ENCODE measurements at regions not wholly inside any gene's neighbourhood (a gene's known extent, or its start where the extent isn't known, plus 50 kb on each side); places are given as distances from the start of the nearest gene placed in this dataset.

DNA sequence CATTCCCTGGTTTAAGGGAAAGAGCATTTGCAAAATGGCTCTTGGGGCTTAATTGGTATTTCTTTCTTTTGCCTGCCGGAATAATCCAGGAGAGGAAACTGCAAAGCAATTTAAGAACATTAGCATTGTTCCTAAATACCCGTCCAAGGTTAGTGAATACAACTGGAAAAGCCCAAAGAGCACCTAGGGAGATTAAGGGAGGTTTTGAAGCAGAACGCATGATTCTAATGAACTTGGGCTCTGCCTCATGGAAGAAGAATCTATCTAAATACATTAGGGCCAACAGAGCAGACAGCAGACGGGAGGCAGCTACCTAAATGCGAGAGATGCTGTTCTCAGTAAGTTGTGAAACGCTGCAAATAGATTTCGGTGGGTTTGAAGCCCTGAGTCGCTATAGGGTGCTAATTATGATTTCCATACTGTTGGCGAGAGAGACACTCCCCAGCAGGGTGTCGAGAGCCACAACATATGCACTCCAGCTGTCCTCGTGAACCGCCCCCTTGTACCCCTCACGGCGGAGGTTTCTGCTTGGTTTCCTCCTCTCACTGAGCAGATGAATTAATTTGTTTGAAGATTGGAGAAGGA is 326.7 kb upstream of the CAMK1G start:
- no peak overlapping the region for H3K27ac ChIP-seq (ENCODE audit: low read length)
- H3K27me3 ChIP-seq (ENCODE audit: control insufficient read depth, insufficient read depth, low read length), result no peaks in the 10 kb centered on the region
- 78% methylated on average over 9 of the region's 14 CpGs for WGBS (ENCODE audit: insufficient coverage)
- H3K4me1 ChIP-seq (ENCODE audit: control insufficient read depth, insufficient read depth, low read length), result no peaks in the 10 kb centered on the region
- no peak overlapping the region for H3K4me3 ChIP-seq (ENCODE audit: low read length)
- no peaks in the 10 kb centered on the region for H3K36me3 ChIP-seq (ENCODE audit: control insufficient read depth, insufficient read depth, low read length)
- DNase-seq, result no peak
- peaks cover 2% of the 10 kb centered on the region for H3K9me3 ChIP-seq (replicated peaks; ENCODE audit: control insufficient read depth, low read depth, low read length)

DNA sequence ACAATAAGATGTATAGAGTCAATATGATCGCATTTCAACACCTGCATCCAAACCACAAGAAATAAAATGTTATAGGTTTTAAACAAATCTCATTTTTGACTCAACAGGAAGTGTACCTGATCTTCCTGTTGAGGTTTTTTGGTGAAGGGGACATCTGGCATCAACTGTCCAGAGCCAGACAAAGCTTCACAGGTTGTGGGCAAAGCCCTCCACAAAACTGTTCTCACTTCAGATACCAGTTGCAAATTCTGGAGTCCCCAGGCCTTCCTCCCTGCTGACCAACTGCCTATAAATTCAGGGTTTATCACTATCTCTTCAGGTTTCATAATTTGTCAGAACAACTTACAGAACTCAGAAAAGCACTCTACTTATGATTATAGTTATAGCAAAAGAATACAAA is 326.1 kb upstream of the CAMK1G start:
- DNase-seq, result no peak

DNA sequence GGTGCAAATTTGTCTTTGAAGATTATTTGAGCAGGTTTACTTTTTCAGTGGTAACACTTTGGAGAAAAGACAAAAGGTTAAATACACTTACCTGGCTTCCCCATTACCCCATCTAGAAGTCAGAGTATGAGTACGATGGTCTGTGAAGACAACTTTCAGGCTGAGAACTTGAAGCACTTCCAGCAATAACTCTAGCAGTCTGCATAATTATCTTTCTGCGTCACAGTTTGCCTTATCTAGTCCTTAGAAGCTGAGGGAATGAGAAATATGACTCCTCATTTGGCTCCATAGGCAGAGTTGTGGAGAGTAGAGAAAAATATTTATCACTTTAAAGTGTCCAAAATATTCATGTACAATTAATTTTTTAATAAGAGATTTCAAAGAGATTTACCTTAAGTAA is 323.4 kb upstream of the CAMK1G start:
- Histone ChIP-seq H3K4me3 (ENCODE audit: low read length) (no peak overlapping the region), H3K27ac (ENCODE audit: low read length) (no peak overlapping the region), H3K4me1 (ENCODE audit: control insufficient read depth, insufficient read depth, low read length) (no peaks in the 10 kb centered on the region), H3K36me3 (ENCODE audit: control insufficient read depth, insufficient read depth, low read length) (no peaks in the 10 kb centered on the region), H3K9me3 (replicated peaks; ENCODE audit: control insufficient read depth, low read depth, low read length) (peaks cover 2% of the 10 kb centered on the region), H3K27me3 (ENCODE audit: control insufficient read depth, insufficient read depth, low read length) (no peaks in the 10 kb centered on the region)
- no peak for DNase-seq
- WGBS (ENCODE audit: insufficient coverage), result no CpG with 5 or more reads among the region's 2 CpGs

More for the DNA sequence above, 326.1 kb upstream of the CAMK1G start:
- no peaks in the 10 kb centered on the region for H3K36me3 ChIP-seq (ENCODE audit: control insufficient read depth, insufficient read depth, low read length)
- no peak overlapping the region for H3K27ac ChIP-seq (ENCODE audit: low read length)
- peaks cover 2% of the 10 kb centered on the region for H3K9me3 ChIP-seq (replicated peaks; ENCODE audit: control insufficient read depth, low read depth, low read length)
- WGBS (ENCODE audit: insufficient coverage), result no CpG with 5 or more reads among the region's 1 CpG
- no peaks in the 10 kb centered on the region for H3K27me3 ChIP-seq (ENCODE audit: control insufficient read depth, insufficient read depth, low read length)
- H3K4me3 ChIP-seq (ENCODE audit: low read length), result no peak overlapping the region
- H3K4me1 ChIP-seq (ENCODE audit: control insufficient read depth, insufficient read depth, low read length), result no peaks in the 10 kb centered on the region

DNA sequence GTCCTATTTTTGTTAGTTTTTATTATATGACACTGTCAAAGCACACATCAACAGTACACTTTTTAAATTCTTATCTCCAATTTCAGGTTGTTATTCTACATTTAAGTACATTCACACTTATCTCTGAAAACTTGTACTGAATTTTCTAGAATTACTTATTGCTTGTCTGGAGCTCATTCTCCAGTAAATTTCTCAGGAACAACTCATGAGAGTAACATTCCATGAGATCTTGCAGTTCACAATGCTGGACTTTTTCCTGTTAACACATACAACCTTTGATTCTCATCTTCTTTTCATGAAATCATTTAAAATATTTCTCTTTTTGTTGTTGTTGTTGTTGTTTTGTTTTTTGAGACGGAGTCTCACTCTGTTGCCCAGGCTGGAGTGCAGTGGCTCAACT is 320.9 kb upstream of the CAMK1G start:
- Histone ChIP-seq H3K4me3 (ENCODE audit: low read length) (no peak overlapping the region), H3K4me1 (ENCODE audit: control insufficient read depth, insufficient read depth, low read length) (no peaks in the 10 kb centered on the region), H3K27ac (ENCODE audit: low read length) (no peak overlapping the region), H3K27me3 (ENCODE audit: control insufficient read depth, insufficient read depth, low read length) (peaks cover 1% of the 10 kb centered on the region), H3K9me3 (replicated peaks; ENCODE audit: control insufficient read depth, low read depth, low read length) (peaks cover 2% of the 10 kb centered on the region), H3K36me3 (ENCODE audit: control insufficient read depth, insufficient read depth, low read length) (no peaks in the 10 kb centered on the region)
- no peak for DNase-seq
- no CpG with 5 or more reads among the region's 1 CpG for WGBS (ENCODE audit: insufficient coverage)

DNA sequence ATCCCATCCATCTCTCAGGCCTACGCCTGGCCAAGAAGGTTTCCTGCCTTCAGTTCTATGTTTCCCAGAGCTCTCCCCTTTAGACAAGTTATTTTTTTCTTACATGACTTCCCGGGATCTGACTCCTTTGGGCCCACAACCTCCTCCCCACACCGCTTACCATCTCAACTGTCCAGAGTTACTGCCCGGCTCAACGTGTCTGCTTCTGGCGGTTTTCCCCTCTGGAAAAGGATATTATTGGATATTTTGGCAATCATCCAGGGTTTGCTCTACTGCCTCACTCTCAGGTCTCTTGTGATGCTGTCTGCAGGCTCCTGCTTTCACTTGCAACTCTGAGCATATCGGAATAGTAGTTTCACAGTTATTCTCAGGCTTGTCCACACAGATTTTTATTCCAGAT is 318.2 kb upstream of the CAMK1G start:
- Histone ChIP-seq H3K4me3 (ENCODE audit: low read length) (no peak overlapping the region), H3K36me3 (ENCODE audit: control insufficient read depth, insufficient read depth, low read length) (no peaks in the 10 kb centered on the region), H3K4me1 (ENCODE audit: control insufficient read depth, insufficient read depth, low read length) (no peaks in the 10 kb centered on the region), H3K27ac (ENCODE audit: low read length) (no peak overlapping the region), H3K9me3 (replicated peaks; ENCODE audit: control insufficient read depth, low read depth, low read length) (no peaks in the 10 kb centered on the region), H3K27me3 (ENCODE audit: control insufficient read depth, insufficient read depth, low read length) (peaks cover 3% of the 10 kb centered on the region)
- peak; percentile 33 for DNase-seq
- 20% methylated on average over 1 of the region's 7 CpGs for WGBS (ENCODE audit: insufficient coverage)

DNA sequence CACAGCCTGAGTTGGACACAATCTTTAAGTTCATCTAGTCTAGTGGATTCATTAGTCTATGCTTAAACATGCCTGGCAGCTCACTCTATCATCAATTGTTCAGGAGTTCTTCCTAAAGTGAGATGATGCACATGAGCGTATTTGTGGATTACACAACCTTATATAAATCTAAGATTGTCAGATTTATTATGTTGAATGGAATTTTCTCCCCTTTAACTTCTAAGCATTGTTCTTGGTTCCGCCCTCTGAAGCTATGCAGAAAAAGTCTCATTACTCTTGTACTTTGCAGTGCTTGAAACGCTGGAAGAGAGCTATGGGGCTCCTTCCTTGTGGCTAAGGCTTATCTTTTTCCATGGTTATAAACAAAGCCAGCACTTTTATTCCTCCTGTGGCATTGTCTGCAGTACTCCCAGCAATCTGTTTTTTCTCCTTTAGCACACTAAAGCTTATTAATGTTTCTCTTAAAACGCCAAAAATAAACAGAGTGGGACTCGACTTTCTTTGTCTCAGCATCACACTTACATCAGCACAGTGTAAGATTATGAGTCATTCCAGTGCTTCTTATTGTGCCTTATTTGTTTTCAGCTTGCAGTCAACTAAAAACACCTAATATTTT is 316.8 kb upstream of the CAMK1G start:
- no peak overlapping the region for H3K27ac ChIP-seq (ENCODE audit: low read length)
- no peak overlapping the region for H3K4me3 ChIP-seq (ENCODE audit: low read length)
- H3K4me1 ChIP-seq (ENCODE audit: control insufficient read depth, insufficient read depth, low read length), result no peaks in the 10 kb centered on the region
- H3K36me3 ChIP-seq (ENCODE audit: control insufficient read depth, insufficient read depth, low read length), result no peaks in the 10 kb centered on the region
- H3K27me3 ChIP-seq (ENCODE audit: control insufficient read depth, insufficient read depth, low read length), result peaks cover 3% of the 10 kb centered on the region
- H3K9me3 ChIP-seq (replicated peaks; ENCODE audit: control insufficient read depth, low read depth, low read length), result no peaks in the 10 kb centered on the region
- no peak for DNase-seq
- 50% methylated on average over 1 of the region's 5 CpGs for WGBS (ENCODE audit: insufficient coverage)

DNA sequence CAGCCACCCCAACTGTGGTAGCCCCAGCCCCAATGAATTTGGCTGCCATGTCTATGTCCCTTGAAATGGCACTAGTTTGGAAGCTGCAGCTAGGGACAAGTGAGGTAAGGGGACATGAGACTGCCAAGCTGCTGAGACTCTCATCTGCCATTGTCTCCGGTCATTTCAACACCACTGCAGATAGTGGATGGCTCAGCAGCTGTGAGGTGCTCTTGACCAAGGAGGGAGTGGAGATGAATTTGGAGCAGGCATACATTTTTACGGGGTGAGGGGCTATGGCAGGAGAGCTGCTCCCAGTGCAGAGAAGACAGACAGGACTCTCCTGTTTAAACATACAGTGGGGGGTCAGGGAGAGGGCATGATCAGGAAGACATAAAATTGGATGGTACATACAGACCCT is 315.5 kb upstream of the CAMK1G start:
- no peak overlapping the region for H3K4me3 ChIP-seq (ENCODE audit: low read length)
- H3K36me3 ChIP-seq (ENCODE audit: control insufficient read depth, insufficient read depth, low read length), result no peaks in the 10 kb centered on the region
- peaks cover 3% of the 10 kb centered on the region for H3K27me3 ChIP-seq (ENCODE audit: control insufficient read depth, insufficient read depth, low read length)
- H3K9me3 ChIP-seq (replicated peaks; ENCODE audit: control insufficient read depth, low read depth, low read length), result no peaks in the 10 kb centered on the region
- 83% methylated on average over 1 of the region's 2 CpGs for WGBS (ENCODE audit: insufficient coverage)
- no peak overlapping the region for H3K27ac ChIP-seq (ENCODE audit: low read length)
- no peak for DNase-seq
- H3K4me1 ChIP-seq (ENCODE audit: control insufficient read depth, insufficient read depth, low read length), result no peaks in the 10 kb centered on the region

DNA sequence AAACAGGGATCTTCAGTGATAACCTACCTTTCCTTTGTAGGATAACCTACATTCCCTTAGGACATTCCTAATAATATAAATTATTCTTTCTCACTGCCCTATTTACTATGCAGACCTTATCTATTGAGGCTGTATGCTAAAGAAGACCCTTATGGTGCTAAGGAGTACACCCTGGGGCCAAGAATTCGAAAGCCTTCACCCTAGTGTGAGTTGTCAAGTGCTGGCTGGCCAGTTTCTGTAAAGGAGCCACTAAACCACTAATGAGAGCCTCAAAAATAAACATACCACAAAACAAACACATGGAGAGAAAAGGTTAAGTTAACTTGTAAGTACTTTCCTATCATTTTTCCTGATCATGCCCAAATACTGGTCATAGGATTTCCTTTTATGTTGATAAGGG is 315.0 kb upstream of the CAMK1G start:
- WGBS (ENCODE audit: insufficient coverage), result no CpG with 5 or more reads among the region's 1 CpG
- no peak for DNase-seq

DNA sequence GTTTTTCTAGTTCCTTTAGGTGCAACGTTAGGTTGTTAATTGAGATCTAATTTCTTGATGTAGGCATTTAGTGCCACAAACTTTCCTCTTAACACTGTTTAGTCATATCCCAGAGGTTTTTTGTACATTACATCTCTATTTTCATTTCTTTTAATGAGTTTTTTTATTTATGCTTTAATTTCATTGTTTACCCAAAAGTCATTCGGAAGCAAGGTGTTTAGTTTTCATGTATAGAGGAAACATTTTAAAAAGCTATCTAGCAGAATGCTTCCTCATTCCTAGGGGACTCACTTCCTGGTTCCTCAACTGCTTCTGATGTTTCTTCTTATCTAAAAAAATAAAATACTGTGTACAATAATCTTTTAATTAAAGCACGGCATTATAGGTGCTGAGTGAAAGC is 307.2 kb upstream of the CAMK1G start:
- WGBS (ENCODE audit: insufficient coverage), result no CpG with 5 or more reads among the region's 3 CpGs
- Histone ChIP-seq H3K27ac (ENCODE audit: low read length) (no peak overlapping the region), H3K27me3 (ENCODE audit: control insufficient read depth, insufficient read depth, low read length) (no peaks in the 10 kb centered on the region), H3K36me3 (ENCODE audit: control insufficient read depth, insufficient read depth, low read length) (no peaks in the 10 kb centered on the region), H3K9me3 (replicated peaks; ENCODE audit: control insufficient read depth, low read depth, low read length) (no peaks in the 10 kb centered on the region), H3K4me1 (ENCODE audit: control insufficient read depth, insufficient read depth, low read length) (no peaks in the 10 kb centered on the region), H3K4me3 (ENCODE audit: low read length) (no peak overlapping the region)
- no peak for DNase-seq

More for the DNA sequence above, 315.0 kb upstream of the CAMK1G start:
- Histone ChIP-seq H3K4me3 (ENCODE audit: low read length) (no peak overlapping the region), H3K36me3 (ENCODE audit: control insufficient read depth, insufficient read depth, low read length) (no peaks in the 10 kb centered on the region), H3K9me3 (replicated peaks; ENCODE audit: control insufficient read depth, low read depth, low read length) (no peaks in the 10 kb centered on the region), H3K4me1 (ENCODE audit: control insufficient read depth, insufficient read depth, low read length) (no peaks in the 10 kb centered on the region), H3K27me3 (ENCODE audit: control insufficient read depth, insufficient read depth, low read length) (peaks cover 3% of the 10 kb centered on the region), H3K27ac (ENCODE audit: low read length) (no peak overlapping the region)

DNA sequence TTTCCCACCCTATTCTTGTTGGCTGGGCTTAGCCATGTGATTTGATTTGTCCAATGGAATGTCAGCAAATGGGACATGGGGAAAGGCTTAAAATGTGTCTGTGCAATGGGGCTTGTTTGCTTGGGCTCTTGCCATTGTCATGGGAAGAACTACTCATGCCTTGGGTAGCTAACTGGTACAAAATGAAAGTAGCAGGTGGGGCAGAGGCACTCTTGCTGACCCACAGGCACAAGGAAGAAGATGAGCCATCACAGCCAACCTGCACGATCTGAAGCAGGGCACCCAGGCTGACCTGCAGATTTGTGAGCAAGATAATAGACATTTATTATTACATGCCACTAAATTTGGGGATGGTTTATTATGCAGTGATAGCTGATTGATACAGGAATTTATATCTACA is 305.9 kb upstream of the CAMK1G start:
- no peaks in the 10 kb centered on the region for H3K36me3 ChIP-seq (ENCODE audit: control insufficient read depth, insufficient read depth, low read length)
- no peak overlapping the region for H3K27ac ChIP-seq (ENCODE audit: low read length)
- H3K27me3 ChIP-seq (ENCODE audit: control insufficient read depth, insufficient read depth, low read length), result no peaks in the 10 kb centered on the region
- DNase-seq, result no peak
- no peaks in the 10 kb centered on the region for H3K9me3 ChIP-seq (replicated peaks; ENCODE audit: control insufficient read depth, low read depth, low read length)
- WGBS (ENCODE audit: insufficient coverage), result no CpG with 5 or more reads among the region's 1 CpG
- H3K4me3 ChIP-seq (ENCODE audit: low read length), result no peak overlapping the region
- H3K4me1 ChIP-seq (ENCODE audit: control insufficient read depth, insufficient read depth, low read length), result no peaks in the 10 kb centered on the region

DNA sequence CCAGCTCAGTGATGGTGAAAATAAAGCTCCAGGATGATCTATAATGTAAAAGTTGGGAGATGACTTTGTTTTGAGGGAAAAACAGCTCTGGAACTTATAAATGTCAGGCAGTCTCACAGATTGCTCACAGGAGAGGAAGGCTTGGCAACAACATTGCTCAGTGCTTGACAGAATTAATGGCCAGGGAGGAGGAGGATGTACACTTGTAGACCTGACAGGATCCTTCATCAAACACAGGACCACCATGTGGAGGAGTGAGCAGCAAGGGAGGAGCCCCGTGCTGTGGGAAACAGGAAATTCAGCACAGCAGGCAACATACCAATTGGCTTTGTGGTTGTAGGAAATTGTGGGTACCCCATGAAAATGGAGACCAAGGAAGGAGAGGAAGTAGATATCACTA is 291.8 kb upstream of the CAMK1G start:
- Histone ChIP-seq H3K9me3 (replicated peaks; ENCODE audit: control insufficient read depth, low read depth, low read length) (no peaks in the 10 kb centered on the region), H3K27me3 (ENCODE audit: control insufficient read depth, insufficient read depth, low read length) (no peaks in the 10 kb centered on the region), H3K4me1 (ENCODE audit: control insufficient read depth, insufficient read depth, low read length) (no peaks in the 10 kb centered on the region), H3K36me3 (ENCODE audit: control insufficient read depth, insufficient read depth, low read length) (no peaks in the 10 kb centered on the region), H3K4me3 (ENCODE audit: low read length) (no peak overlapping the region), H3K27ac (ENCODE audit: low read length) (no peak overlapping the region)
- DNase-seq, result no peak
- WGBS (ENCODE audit: insufficient coverage), result no CpG with 5 or more reads among the region's 1 CpG
